GM06990 (cell line): ENCODE measurements at regions not wholly inside any gene's neighbourhood (a gene's known extent, or its start where the extent isn't known, plus 50 kb on each side); places are given as distances from the start of the nearest gene placed in this dataset.
"Not testable (repeated sequence)": the region's sequence is repeated elsewhere in the genome, so short reads cannot be mapped to it uniquely, and the experiment has no call there.

Experiments used
- DNase-seq: peaks from one replicate; pipeline ENCODE4 v3.0.0-alpha.2; 2011; ENCODE audit not compliant: insufficient read length; ENCODE audit errors: extremely low read depth
- H3K27me3 ChIP-seq: replicated peaks from 2 replicates; pipeline ENCODE4 v1.6.0; 2011; ENCODE audit warnings: low read length; ENCODE audit not compliant: control insufficient read depth, insufficient read depth
- H3K36me3 ChIP-seq: 2 replicates; pipeline ENCODE4 v1.5.1; 2011; ENCODE audit warnings: low read length; ENCODE audit not compliant: control insufficient read depth, insufficient read depth
- H3K4me3 ChIP-seq: replicated peaks from 2 replicates; pipeline ENCODE4 v1.5.1; 2011; ENCODE audit warnings: low read depth, mild to moderate bottlenecking, control low read depth, low read length
- TF ChIP-seq, protein P1 (sequence below): IDR thresholded peaks from 2 replicates; pipeline ENCODE4 v1.5.1; 2011; ENCODE audit warnings: low read length, control low read depth, mild to moderate bottlenecking, inconsistent platforms; ENCODE audit not compliant: insufficient read depth, poor library complexity, severe bottlenecking

GRCh38 chr3:102941786-102942185, 507.0 kb downstream of the ZPLD1 start:
- no peak for DNase-seq
- no peak overlapping the region for H3K4me3 ChIP-seq
- no peaks in the 10 kb centered on the region for H3K36me3 ChIP-seq
- TF ChIP-seq, protein P1, sequence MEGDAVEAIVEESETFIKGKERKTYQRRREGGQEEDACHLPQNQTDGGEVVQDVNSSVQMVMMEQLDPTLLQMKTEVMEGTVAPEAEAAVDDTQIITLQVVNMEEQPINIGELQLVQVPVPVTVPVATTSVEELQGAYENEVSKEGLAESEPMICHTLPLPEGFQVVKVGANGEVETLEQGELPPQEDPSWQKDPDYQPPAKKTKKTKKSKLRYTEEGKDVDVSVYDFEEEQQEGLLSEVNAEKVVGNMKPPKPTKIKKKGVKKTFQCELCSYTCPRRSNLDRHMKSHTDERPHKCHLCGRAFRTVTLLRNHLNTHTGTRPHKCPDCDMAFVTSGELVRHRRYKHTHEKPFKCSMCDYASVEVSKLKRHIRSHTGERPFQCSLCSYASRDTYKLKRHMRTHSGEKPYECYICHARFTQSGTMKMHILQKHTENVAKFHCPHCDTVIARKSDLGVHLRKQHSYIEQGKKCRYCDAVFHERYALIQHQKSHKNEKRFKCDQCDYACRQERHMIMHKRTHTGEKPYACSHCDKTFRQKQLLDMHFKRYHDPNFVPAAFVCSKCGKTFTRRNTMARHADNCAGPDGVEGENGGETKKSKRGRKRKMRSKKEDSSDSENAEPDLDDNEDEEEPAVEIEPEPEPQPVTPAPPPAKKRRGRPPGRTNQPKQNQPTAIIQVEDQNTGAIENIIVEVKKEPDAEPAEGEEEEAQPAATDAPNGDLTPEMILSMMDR, result no peak
- no peaks in the 10 kb centered on the region for H3K27me3 ChIP-seq

DNA sequence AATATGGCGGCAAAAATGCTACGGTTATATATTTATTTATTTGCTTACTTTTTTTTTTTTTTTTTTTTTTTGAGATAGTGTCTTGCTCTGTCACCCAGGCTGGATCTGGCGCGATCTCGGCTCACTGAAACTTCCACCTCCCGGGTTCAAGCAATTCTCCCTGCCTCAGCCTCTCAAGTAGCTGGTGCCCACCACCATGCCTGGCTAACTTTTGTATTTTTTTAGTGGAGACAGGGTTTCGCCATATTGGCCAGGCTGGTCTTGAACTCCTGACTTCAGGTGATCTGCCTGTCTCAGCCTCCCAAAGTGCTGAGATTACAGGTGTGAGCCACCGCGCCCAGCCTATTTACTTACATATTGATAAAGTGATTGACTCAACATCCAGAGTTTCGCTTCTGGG, 511.6 kb downstream of the ZPLD1 start:
- not testable (repeated sequence) for H3K36me3 ChIP-seq, DNase-seq, H3K27me3 ChIP-seq, H3K4me3 ChIP-seq

GRCh38 chr3:102972350-102972749, 537.5 kb downstream of the ZPLD1 start:
- H3K4me3 ChIP-seq, result no peak overlapping the region
- no peak for DNase-seq
- TF ChIP-seq, protein P1, result no peak
- no peaks in the 10 kb centered on the region for H3K27me3 ChIP-seq
- no peaks in the 10 kb centered on the region for H3K36me3 ChIP-seq

DNA sequence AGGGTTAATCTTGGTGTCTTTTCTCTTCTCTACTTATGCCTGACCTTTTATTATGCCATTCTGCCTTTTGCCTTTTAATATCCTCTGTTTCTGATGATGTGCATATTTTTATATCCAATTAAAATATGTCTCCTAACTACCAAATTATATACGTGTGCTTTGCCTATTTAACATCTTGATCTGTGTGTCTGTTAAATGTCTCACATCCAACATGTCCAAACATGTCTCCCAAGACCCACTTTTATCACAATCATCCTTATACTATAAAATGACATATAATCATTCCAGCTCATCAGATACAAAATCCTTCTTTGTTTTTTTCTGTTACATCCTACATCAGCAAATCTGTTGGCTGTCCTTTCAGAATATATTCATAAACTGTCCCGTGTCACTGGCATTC, 539.5 kb downstream of the ZPLD1 start:
- Histone ChIP-seq H3K36me3 (no peaks in the 10 kb centered on the region), H3K4me3 (no peak overlapping the region), H3K27me3 (no peaks in the 10 kb centered on the region)
- DNase-seq, result no peak
- TF ChIP-seq, protein P1, result no peak

DNA sequence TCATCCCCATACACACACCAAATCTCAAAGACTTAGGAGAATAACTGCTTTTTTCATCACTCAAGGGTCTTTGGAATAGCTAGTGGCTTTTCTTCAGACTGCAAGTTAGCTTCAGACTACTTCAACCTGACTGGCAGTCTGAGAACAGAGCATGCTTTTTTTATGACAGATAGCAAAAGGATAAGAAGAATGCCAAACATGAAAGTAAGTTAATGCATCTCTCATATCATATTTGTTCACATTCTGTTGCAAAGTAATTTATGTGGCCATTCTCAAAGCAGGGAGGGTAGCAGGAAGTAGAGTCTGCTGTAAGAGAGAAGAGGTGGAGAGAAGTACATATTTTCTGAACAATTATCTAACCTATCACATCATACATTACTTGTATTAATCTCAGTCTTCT, 544.4 kb downstream of the ZPLD1 start:
- TF ChIP-seq, protein P1, result no peak
- H3K27me3 ChIP-seq, result no peaks in the 10 kb centered on the region
- H3K4me3 ChIP-seq, result no peak overlapping the region
- DNase-seq, result no peak
- H3K36me3 ChIP-seq, result no peaks in the 10 kb centered on the region

DNA sequence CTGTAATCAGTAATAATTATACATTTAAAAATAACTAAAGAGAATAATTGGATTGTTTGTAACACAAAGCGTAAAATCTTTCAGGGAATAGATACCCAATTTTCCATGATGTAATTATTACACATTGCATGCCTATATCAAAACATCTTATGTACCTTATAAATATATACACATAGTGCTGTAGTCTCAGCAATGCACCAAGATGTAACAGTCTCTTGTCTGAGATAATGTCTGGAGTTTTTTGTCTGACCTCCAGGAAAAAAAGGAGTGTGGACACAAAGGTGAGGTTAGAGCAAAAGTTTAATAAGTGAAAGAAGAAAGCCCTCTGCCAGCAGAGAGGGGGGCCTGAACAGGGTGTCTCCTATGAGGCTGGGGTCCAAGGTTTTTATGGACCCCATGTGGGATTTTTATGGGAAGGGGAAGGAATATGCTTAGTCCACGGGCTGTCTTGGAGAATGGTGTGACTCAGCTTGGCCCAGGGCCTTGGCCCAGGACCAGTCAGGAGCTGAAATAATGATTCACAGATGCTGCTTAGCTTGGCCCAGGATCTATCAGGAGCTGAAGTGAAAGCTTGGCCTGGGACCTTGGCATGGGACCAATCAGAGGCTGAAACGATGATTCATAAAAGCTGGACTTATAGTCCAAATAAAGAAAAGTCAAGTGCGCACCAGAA, 545.0 kb downstream of the ZPLD1 start:
- Histone ChIP-seq H3K4me3 (no peak overlapping the region), H3K27me3 (no peaks in the 10 kb centered on the region), H3K36me3 (no peaks in the 10 kb centered on the region)
- DNase-seq, result no peak
- TF ChIP-seq, protein P1, result no peak
